ENCODE measurements at regions not wholly inside any gene's neighbourhood (a gene's known extent, or its start where the extent isn't known, plus 50 kb on each side); places are given as distances from the start of the nearest gene placed in this dataset.

GRCh38 chr11:122248939-122249338 is 132.9 kb upstream of the BLID start:
- no peak for TF ChIP-seq CTCF (IDR thresholded peaks at IDR 0.05)
- Histone ChIP-seq H3K9me3 (no peaks in the 10 kb centered on the region), H3K4me1 (no peaks in the 10 kb centered on the region), H3K27me3 (no peaks in the 10 kb centered on the region), H3K4me3 (no peak overlapping the region), H3K36me3 (no peaks in the 10 kb centered on the region), H3K27ac (no peak overlapping the region)
- DNase-seq, result no peak

GRCh38 chr11:122248131-122248530 is 132.1 kb upstream of the BLID start:
- no peak overlapping the region for H3K4me3 ChIP-seq
- no peaks in the 10 kb centered on the region for H3K27me3 ChIP-seq
- DNase-seq, result no peak
- TF ChIP-seq POLR2A (IDR thresholded peaks at IDR 0.05) (no peak), CTCF (IDR thresholded peaks at IDR 0.05) (no peak)
- H3K4me1 ChIP-seq, result no peaks in the 10 kb centered on the region
- H3K9me3 ChIP-seq, result no peaks in the 10 kb centered on the region
- H3K27ac ChIP-seq, result no peak overlapping the region
- H3K36me3 ChIP-seq, result no peaks in the 10 kb centered on the region

- no peaks in the 10 kb centered on the region for H3K9me3 ChIP-seq
- no peak for DNase-seq
- TF ChIP-seq POLR2A (IDR thresholded peaks at IDR 0.05) (no peak), CTCF (IDR thresholded peaks at IDR 0.05) (no peak)
- H3K27ac ChIP-seq, result no peak overlapping the region
- H3K4me1 ChIP-seq, result no peaks in the 10 kb centered on the region
- H3K36me3 ChIP-seq, result no peaks in the 10 kb centered on the region
- no peak overlapping the region for H3K4me3 ChIP-seq
- H3K27me3 ChIP-seq, result no peaks in the 10 kb centered on the region
These were observed 130.9 kb upstream of the BLID start for GRCh38 chr11:122246874-122247273.

GRCh38 chr11:122242731-122243130 is 126.7 kb upstream of the BLID start:
- no peaks in the 10 kb centered on the region for H3K36me3 ChIP-seq
- no peak overlapping the region for H3K27ac ChIP-seq
- no peak for TF ChIP-seq POLR2A (IDR thresholded peaks at IDR 0.05)
- TF ChIP-seq CTCF (IDR thresholded peaks at IDR 0.05), result no peak
- H3K4me1 ChIP-seq, result no peaks in the 10 kb centered on the region
- no peak for DNase-seq
- H3K9me3 ChIP-seq, result no peaks in the 10 kb centered on the region
- no peak overlapping the region for H3K4me3 ChIP-seq
- no peaks in the 10 kb centered on the region for H3K27me3 ChIP-seq

- no peaks in the 10 kb centered on the region for H3K27me3 ChIP-seq
- H3K9me3 ChIP-seq, result no peaks in the 10 kb centered on the region
- no peak overlapping the region for H3K27ac ChIP-seq
- H3K4me3 ChIP-seq, result no peak overlapping the region
- H3K36me3 ChIP-seq, result no peaks in the 10 kb centered on the region
- no peak for DNase-seq
- no peaks in the 10 kb centered on the region for H3K4me1 ChIP-seq
- TF ChIP-seq POLR2A (IDR thresholded peaks at IDR 0.05), result no peak
- TF ChIP-seq CTCF (IDR thresholded peaks at IDR 0.05), result no peak
These were observed 125.6 kb upstream of the BLID start for GRCh38 chr11:122241566-122241965.

- no peaks in the 10 kb centered on the region for H3K9me3 ChIP-seq
- TF ChIP-seq POLR2A (IDR thresholded peaks at IDR 0.05) (no peak), CTCF (IDR thresholded peaks at IDR 0.05) (no peak)
These were observed 124.6 kb upstream of the BLID start for GRCh38 chr11:122240638-122241037.

More at GRCh38 chr11:122240638-122241037, 124.6 kb upstream of the BLID start:
- DNase-seq, result no peak
- no peaks in the 10 kb centered on the region for H3K27me3 ChIP-seq
- no peaks in the 10 kb centered on the region for H3K36me3 ChIP-seq
- no peak overlapping the region for H3K27ac ChIP-seq
- H3K4me1 ChIP-seq, result no peaks in the 10 kb centered on the region
- no peak overlapping the region for H3K4me3 ChIP-seq
